DOHH2 (cell line): ENCODE measurements at regions not wholly inside any gene's neighbourhood (a gene's known extent, or its start where the extent isn't known, plus 50 kb on each side); places are given as distances from the start of the nearest gene placed in this dataset.

Experiments
- H3F3A ChIP-seq: fragments of 200-600 bp; sonication (generic), shearing (Covaris generic); 2 replicates; pipeline ENCODE4 v1.6.0; 2016; ENCODE audit warnings: antibody characterized with exemption, mild to moderate bottlenecking; ENCODE audit not compliant: control insufficient read depth, insufficient read depth
- H3K27ac ChIP-seq: fragments of 200-600 bp; sonication (generic); 2 replicates; pipeline ENCODE4 v1.5.1; 2014; ENCODE audit warnings: low read depth, mild to moderate bottlenecking, low read length, moderate library complexity
- H3K27me3 ChIP-seq: fragments of 200-600 bp; sonication (generic); 2 replicates; pipeline ENCODE4 v1.6.1; 2014; ENCODE audit warnings: mild to moderate bottlenecking, low read length, mixed read lengths; ENCODE audit not compliant: control insufficient read depth
- H3K36me3 ChIP-seq: fragments of 200-600 bp; sonication (generic); 2 replicates; pipeline ENCODE4 v1.6.1; 2014; ENCODE audit warnings: mild to moderate bottlenecking, low read length, moderate library complexity, mixed read lengths; ENCODE audit not compliant: control insufficient read depth
- H3K4me1 ChIP-seq: fragments of 200-600 bp; sonication (generic); 2 replicates; pipeline ENCODE4 v1.6.1; 2014; ENCODE audit warnings: mild to moderate bottlenecking, low read length, mixed read lengths; ENCODE audit not compliant: control insufficient read depth
- H3K4me2 ChIP-seq: fragments of 200-600 bp; sonication (generic); 2 replicates; pipeline ENCODE4 v1.6.0; 2014; ENCODE audit warnings: mild to moderate bottlenecking, low read length, moderate library complexity
- H3K4me3 ChIP-seq: fragments of 200-600 bp; sonication (generic); 2 replicates; pipeline ENCODE4 v1.5.1; 2014; ENCODE audit warnings: mild to moderate bottlenecking, low read length, mixed read lengths
- H3K79me2 ChIP-seq: fragments of 200-600 bp; sonication (generic); 2 replicates; pipeline ENCODE4 v1.6.1; 2014; ENCODE audit warnings: mild to moderate bottlenecking, low read length, mixed read lengths; ENCODE audit not compliant: control insufficient read depth
- H3K9me2 ChIP-seq: fragments of 200-600 bp; sonication (generic); replicated peaks from 2 replicates; pipeline ENCODE4 v1.6.1; 2014; ENCODE audit warnings: mild to moderate bottlenecking, low read length, mixed read lengths; ENCODE audit not compliant: control insufficient read depth
- H3K9me3 ChIP-seq: fragments of 200-600 bp; sonication (generic); 2 replicates; pipeline ENCODE4 v1.6.1; 2014; ENCODE audit warnings: antibody characterized with exemption, low read length, mixed read lengths; ENCODE audit not compliant: control insufficient read depth, insufficient read depth
- H4K20me1 ChIP-seq: fragments of 200-600 bp; sonication (generic); 2 replicates; pipeline ENCODE4 v1.6.0; 2014; ENCODE audit warnings: low read depth, mild to moderate bottlenecking, antibody characterized with exemption, low read length, moderate library complexity; ENCODE audit not compliant: control insufficient read depth, insufficient read depth
- CTCF ChIP-seq: fragments of 200-600 bp; sonication (generic); IDR thresholded peaks from one replicate; pipeline ENCODE4 v1.5.1; 2014; ENCODE audit warnings: antibody characterized with exemption, mild to moderate bottlenecking, low read depth, low read length; ENCODE audit not compliant: poor library complexity, severe bottlenecking
- EZH2phosphoT487 ChIP-seq: fragments of 200-600 bp; sonication (generic); IDR thresholded peaks from 2 replicates; pipeline ENCODE4 v1.6.1; 2017; ENCODE audit warnings: borderline replicate concordance, mild to moderate bottlenecking, antibody characterized with exemption, low read length, moderate library complexity, mixed read lengths

GRCh38 chr10:43861966-43862751, 213.5 kb upstream of the ZNF32 start:
- Histone ChIP-seq H3F3A (no peaks in the 10 kb centered on the region), H3K4me3 (no peak overlapping the region), H3K9me3 (no peaks in the 10 kb centered on the region), H4K20me1 (no peaks in the 10 kb centered on the region), H3K27me3 (no peaks in the 10 kb centered on the region), H3K4me1 (no peaks in the 10 kb centered on the region), H3K9me2 (no peaks in the 10 kb centered on the region), H3K36me3 (no peaks in the 10 kb centered on the region), H3K4me2 (no peak overlapping the region), H3K27ac (no peak overlapping the region), H3K79me2 (no peaks in the 10 kb centered on the region)
- TF ChIP-seq EZH2phosphoT487 (no peak), CTCF (no peak)

GRCh38 chr10:43859016-43859525, 210.4 kb upstream of the ZNF32 start:
- no peak for TF ChIP-seq EZH2phosphoT487
- no peak for TF ChIP-seq CTCF
- no peaks in the 10 kb centered on the region for H3K9me2 ChIP-seq
- H3K36me3 ChIP-seq = no peaks in the 10 kb centered on the region
- H3K4me3 ChIP-seq = no peak overlapping the region
- no peaks in the 10 kb centered on the region for H3F3A ChIP-seq
- H3K4me2 ChIP-seq = no peak overlapping the region
- no peak overlapping the region for H3K27ac ChIP-seq
- H3K9me3 ChIP-seq = no peaks in the 10 kb centered on the region
- H3K79me2 ChIP-seq = no peaks in the 10 kb centered on the region
- H3K4me1 ChIP-seq = no peaks in the 10 kb centered on the region
- no peaks in the 10 kb centered on the region for H3K27me3 ChIP-seq
- no peaks in the 10 kb centered on the region for H4K20me1 ChIP-seq

- Histone ChIP-seq H3K27me3 (no peaks in the 10 kb centered on the region), H3K27ac (no peak overlapping the region), H3F3A (no peaks in the 10 kb centered on the region), H3K4me2 (no peak overlapping the region), H3K9me3 (no peaks in the 10 kb centered on the region), H3K4me1 (no peaks in the 10 kb centered on the region), H3K79me2 (no peaks in the 10 kb centered on the region), H4K20me1 (no peaks in the 10 kb centered on the region), H3K9me2 (no peaks in the 10 kb centered on the region), H3K36me3 (no peaks in the 10 kb centered on the region), H3K4me3 (no peak overlapping the region)
- no peak for TF ChIP-seq EZH2phosphoT487
- TF ChIP-seq CTCF = no peak
Observed at GRCh38 chr10:43857931-43858315, 209.2 kb upstream of the ZNF32 start.
